SK-N-SH (cell line): ENCODE measurements at regions not wholly inside any gene's neighbourhood (a gene's known extent, or its start where the extent isn't known, plus 50 kb on each side); places are given as distances from the start of the nearest gene placed in this dataset.

Experiments
- CTCF ChIA-PET: fragments of 300-600, 350-600 bp; formaldehyde crosslinking; extraction: SDS; loops from one replicate; lab custom pipeline; 2021; lab: Yijun Ruan, JAX
- POLR2A ChIA-PET: fragments of 350-600 bp; sonication (Branson Sonifier 250); formaldehyde crosslinking; extraction: SDS; loops from one replicate; lab custom pipeline; 2020; ENCODE audit warnings: antibody characterized with exemption, inconsistent platforms; lab: Yijun Ruan, JAX
- DNase-seq: peaks from one replicate; pipeline ENCODE4 v3.0.0; 2012
- H2AFZ ChIP-seq: fragments of 200-600 bp; sonication (generic); 2 replicates; pipeline ENCODE4 v1.8.1; 2016; ENCODE audit warnings: antibody characterized with exemption, mild to moderate bottlenecking, low read depth
- H3F3A ChIP-seq: fragments of 200-600 bp; sonication (generic); replicated peaks from 2 replicates; pipeline ENCODE3; 2016; ENCODE audit warnings: antibody characterized with exemption, mild to moderate bottlenecking; ENCODE audit not compliant: insufficient read depth
- H3K27ac ChIP-seq, 2 experiments: fragments of 200-500 bp in 1 of 2; fragments of 200-600 bp in 1 of 2; sonication (Bioruptor generic) in 1 of 2; sonication (generic), shearing (Covaris generic) in 1 of 2; 2 replicates each; pipeline versions ENCODE4 v1.5.1 to v1.6.1; 2014 to 2016; ENCODE audit warnings: low read depth in 2 of 2, inconsistent platforms in 1 of 2, low read length in 1 of 2, mild to moderate bottlenecking in 1 of 2, mixed read lengths in 1 of 2
- H3K27me3 ChIP-seq: fragments of 200-600 bp; sonication (generic), shearing (Covaris generic); 2 replicates; pipeline ENCODE4 v1.6.1; 2016; ENCODE audit warnings: mixed run types; ENCODE audit not compliant: insufficient read depth
- H3K36me3 ChIP-seq, 2 experiments: fragments of 200-500 bp in 1 of 2; fragments of 200-600 bp in 1 of 2; sonication (Bioruptor generic) in 1 of 2; sonication (generic) in 1 of 2; replicated peaks in 1 of 2; 2 replicates each; pipeline versions ENCODE3 to v1.5.1; 2014 to 2016; ENCODE audit warnings: low read length in 1 of 2, mild to moderate bottlenecking in 1 of 2; ENCODE audit not compliant: insufficient read depth in 2 of 2, control insufficient read depth in 1 of 2
- H3K4me1 ChIP-seq, 2 experiments: fragments of 200-500 bp in 1 of 2; fragments of 200-600 bp in 1 of 2; sonication (Bioruptor generic) in 1 of 2; sonication (generic), shearing (Covaris generic) in 1 of 2; 2 replicates each; pipeline versions ENCODE4 v1.5.1 to v1.6.1; 2014 to 2016; ENCODE audit warnings: low read depth in 1 of 2, low read length in 1 of 2, mixed run types in 1 of 2; ENCODE audit not compliant: insufficient read depth in 2 of 2, control insufficient read depth in 1 of 2
- H3K4me2 ChIP-seq: fragments of 200-600 bp; sonication (generic), shearing (Covaris generic); 2 replicates; pipeline ENCODE4 v1.6.1; 2017; ENCODE audit warnings: mixed run types
- H3K4me3 ChIP-seq, 2 experiments: fragments of 200-500 bp in 1 of 2; fragments of 200-600 bp in 1 of 2; sonication (Bioruptor generic) in 1 of 2; sonication (generic), shearing (Covaris generic) in 1 of 2; 2 replicates each; pipeline versions ENCODE4 v1.5.1 to v1.8.1; 2014 to 2016; ENCODE audit warnings: low read depth in 2 of 2, inconsistent platforms in 1 of 2, low read length in 1 of 2, mild to moderate bottlenecking in 1 of 2, mixed read lengths in 1 of 2, moderate library complexity in 1 of 2
- H3K79me2 ChIP-seq: fragments of 200-600 bp; sonication (generic); 2 replicates; pipeline ENCODE4 v1.8.1; 2017; ENCODE audit warnings: mild to moderate bottlenecking; ENCODE audit not compliant: insufficient read depth
- H3K9ac ChIP-seq: fragments of 200-600 bp; sonication (generic); 2 replicates; pipeline ENCODE4 v1.6.1; 2017; ENCODE audit warnings: mixed run types
- H3K9me2 ChIP-seq: fragments of 200-600 bp; sonication (generic); 2 replicates; pipeline ENCODE4 v1.6.1; 2017; ENCODE audit warnings: mixed run types
- H3K9me3 ChIP-seq: fragments of 200-600 bp; sonication (generic); 2 replicates; pipeline ENCODE4 v1.6.1; 2017; ENCODE audit warnings: mixed run types, mild to moderate bottlenecking, moderate library complexity
- H4K20me1 ChIP-seq: fragments of 200-600 bp; sonication (generic); 2 replicates; pipeline ENCODE4 v1.6.1; 2017; ENCODE audit warnings: mild to moderate bottlenecking, mixed run types; ENCODE audit not compliant: insufficient read depth
- CTCF ChIP-seq: fragments of 200-600 bp; sonication (generic); IDR thresholded peaks from 2 replicates; pipeline ENCODE4 v1.6.1; 2017; ENCODE audit warnings: antibody characterized with exemption, mild to moderate bottlenecking, moderate library complexity
- ELF1 ChIP-seq: IDR thresholded peaks from 2 replicates; pipeline ENCODE4 v1.4.0; 2012
- FOSL2 ChIP-seq: IDR thresholded peaks from 2 replicates; pipeline ENCODE4 v1.4.0; 2012; ENCODE audit warnings: low read depth, mild to moderate bottlenecking, moderate library complexity, borderline replicate concordance
- FOXM1 ChIP-seq: IDR thresholded peaks from 2 replicates; pipeline ENCODE4 v1.4.0; 2012; ENCODE audit warnings: low read depth, mild to moderate bottlenecking
- JUND ChIP-seq: IDR thresholded peaks from 2 replicates; pipeline ENCODE4 v1.4.0; 2012
- MEF2A ChIP-seq: IDR thresholded peaks from 2 replicates; pipeline ENCODE4 v1.4.0; 2012; ENCODE audit warnings: low read depth, borderline replicate concordance
- PBX3 ChIP-seq: IDR thresholded peaks from 2 replicates; pipeline ENCODE4; 2012
- RCOR1 ChIP-seq: fragments of 150-350 bp; IDR thresholded peaks from 2 replicates; pipeline ENCODE4 v1.6.1; 2017; ENCODE audit warnings: antibody characterized with exemption, low read length
- RFX5 ChIP-seq: IDR thresholded peaks from 2 replicates; pipeline ENCODE4 v1.6.1; 2012; ENCODE audit warnings: mild to moderate bottlenecking, improper control_type of control experiment, low read length
- SIN3A ChIP-seq: IDR thresholded peaks from 2 replicates; pipeline ENCODE4 v1.6.1; 2012; ENCODE audit warnings: low read depth, mild to moderate bottlenecking, low read length, moderate library complexity, borderline replicate concordance
- SMC3 ChIP-seq: IDR thresholded peaks from 2 replicates; pipeline ENCODE4 v1.6.1; 2012; ENCODE audit warnings: low read depth, low read length, improper control_type of control experiment
- TAF1 ChIP-seq: IDR thresholded peaks from 2 replicates; pipeline ENCODE4 v1.6.1; 2012; ENCODE audit warnings: low read depth, mild to moderate bottlenecking, low read length, moderate library complexity, borderline replicate concordance
- TCF12 ChIP-seq: IDR thresholded peaks from 2 replicates; pipeline ENCODE4 v1.4.0; 2012
- USF2 ChIP-seq: fragments of 150-350 bp; IDR thresholded peaks from 2 replicates; pipeline ENCODE4 v1.6.1; 2017; ENCODE audit warnings: antibody characterized with exemption, low read length, low read depth, borderline replicate concordance
- YY1 ChIP-seq: IDR thresholded peaks from 2 replicates; pipeline ENCODE4 v1.4.0; 2012; ENCODE audit warnings: low read depth, mild to moderate bottlenecking
- ZBTB33 ChIP-seq: IDR thresholded peaks from 2 replicates; pipeline ENCODE4 v1.4.0; 2012; ENCODE audit warnings: low read depth, borderline replicate concordance
- WGBS: methylation state at CpG from one replicate; pipeline ENCODE4 v1.1.6; 2017; ENCODE audit warnings: low lambda C conversion rate; 5-methylcytosine and 5-hydroxymethylcytosine counted together

- Histone ChIP-seq H3K27me3 (no peaks in the 10 kb centered on the region), H3F3A (no peaks in the 10 kb centered on the region), H3K9ac (no peak overlapping the region), H3K4me2 (no peak overlapping the region), H3K27ac (no peak overlapping the region), H3K79me2 (no peaks in the 10 kb centered on the region), H3K36me3 (no peaks in the 10 kb centered on the region), H3K9me3 (no peaks in the 10 kb centered on the region), H4K20me1 (no peaks in the 10 kb centered on the region), H3K9me2 (no peaks in the 10 kb centered on the region), H3K4me3 (no peak overlapping the region)
- CTCF ChIA-PET: interaction anchor here (0.9 to 1.1 kb wide), 2 partner anchors 9 to 31 kb away, joined by 3 read pairs; no protein-coding TSS in a partner anchor
- 75% methylated on average over 8 of the region's 8 CpGs for WGBS
- DNase-seq: no peak
- TF ChIP-seq JUND (no peak), MEF2A (no peak), FOXM1 (no peak), TAF1 (no peak), SIN3A (no peak), FOSL2 (no peak)
- TF ChIP-seq, all 33 proteins: peak for 0
- POLR2A ChIA-PET: no interaction called here
- Histone ChIP-seq H3K4me1 (no peaks in the 10 kb centered on the region; a peak in 1 of 4 replicates), H2AFZ (no peak overlapping the region)
These were observed 302.7 kb upstream of the ID2 start for GRCh38 chr2:8379128-8379527.

GRCh38 chr2:8379549-8379948 lies 302.3 kb upstream of the ID2 start:
- no peak for DNase-seq
- CTCF ChIA-PET: interaction anchor here (1.1 kb wide), 1 partner anchor 9 kb away, joined by 3 read pairs; no protein-coding TSS in a partner anchor
- H3K36me3 ChIP-seq: no peaks in the 10 kb centered on the region
- no peaks in the 10 kb centered on the region for H3F3A ChIP-seq
- WGBS: 79% methylated on average over 4 of the region's 4 CpGs
- no peaks in the 10 kb centered on the region for H3K27me3 ChIP-seq
- no peak overlapping the region for H2AFZ ChIP-seq
- H3K4me3 ChIP-seq: no peak overlapping the region
- H3K9me2 ChIP-seq: no peaks in the 10 kb centered on the region
- H3K4me2 ChIP-seq: no peak overlapping the region
- no peak for TF ChIP-seq USF2
- TF ChIP-seq ELF1: no peak
- TF ChIP-seq, all 33 proteins: peak for 0
- no peaks in the 10 kb centered on the region for H3K9me3 ChIP-seq
- H4K20me1 ChIP-seq: no peaks in the 10 kb centered on the region
- no peaks in the 10 kb centered on the region; a peak in 1 of 4 replicates for H3K4me1 ChIP-seq
- POLR2A ChIA-PET: no interaction called here
- H3K9ac ChIP-seq: no peak overlapping the region
- no peak overlapping the region for H3K27ac ChIP-seq
- no peaks in the 10 kb centered on the region for H3K79me2 ChIP-seq

GRCh38 chr2:8380026-8380425 lies 301.8 kb upstream of the ID2 start:
- TF ChIP-seq PBX3 (no peak), RCOR1 (no peak), CTCF (no peak), TCF12 (no peak), RFX5 (no peak), ZBTB33 (no peak), YY1 (no peak), SMC3 (no peak)
- Histone ChIP-seq H3K27ac (no peak overlapping the region), H3K79me2 (no peaks in the 10 kb centered on the region), H3K9ac (no peak overlapping the region), H3K9me3 (no peaks in the 10 kb centered on the region), H4K20me1 (no peaks in the 10 kb centered on the region), H3K4me1 (no peaks in the 10 kb centered on the region; a peak in 1 of 4 replicates), H3K27me3 (no peaks in the 10 kb centered on the region), H3K4me2 (no peak overlapping the region), H3K9me2 (no peaks in the 10 kb centered on the region), H3K36me3 (no peaks in the 10 kb centered on the region), H3K4me3 (no peak overlapping the region), H2AFZ (no peak overlapping the region), H3F3A (no peaks in the 10 kb centered on the region)
- 64% methylated on average over 6 of the region's 6 CpGs for WGBS
- no peak for DNase-seq
- POLR2A ChIA-PET: no interaction called here
- CTCF ChIA-PET: no interaction called here
